ENCODE measurements at regions not wholly inside any gene's neighbourhood (a gene's known extent, or its start where the extent isn't known, plus 50 kb on each side); places are given as distances from the start of the nearest gene placed in this dataset.

GRCh38 chr3:27985369-27986035, 255.9 kb upstream of the CMC1 start:
- H3K27me3 ChIP-seq = no peaks in the 10 kb centered on the region
- no peak overlapping the region for H3K4me3 ChIP-seq
- no peak for DNase-seq
- H3K36me3 ChIP-seq = no peaks in the 10 kb centered on the region
- H3K9me3 ChIP-seq = no peaks in the 10 kb centered on the region

GRCh38 chr3:27986234-27986879, 255.1 kb upstream of the CMC1 start:
- Histone ChIP-seq H3K36me3 (no peaks in the 10 kb centered on the region), H3K9me3 (no peaks in the 10 kb centered on the region), H3K27me3 (no peaks in the 10 kb centered on the region), H3K4me3 (no peak overlapping the region)
- no peak for DNase-seq

DNA sequence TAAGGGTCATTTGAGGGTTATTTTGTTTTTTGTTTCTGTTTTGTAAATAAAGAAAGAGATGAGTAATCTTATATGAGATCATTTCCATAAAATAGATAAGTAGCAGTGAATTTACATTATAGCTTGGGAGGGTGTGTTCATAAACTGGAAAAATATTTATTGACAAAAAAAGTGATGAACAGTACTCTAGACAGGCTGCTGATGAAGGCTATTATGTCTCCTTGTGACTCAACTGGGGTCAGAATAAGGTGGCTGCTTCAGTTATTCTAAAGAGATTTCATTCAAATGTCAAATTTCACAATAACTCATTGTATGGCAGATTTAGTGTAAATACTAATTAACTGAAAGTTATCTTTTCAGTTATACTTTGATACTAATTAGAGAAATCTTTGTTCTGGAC, 251.1 kb upstream of the CMC1 start:
- DNase-seq = no peak
- no peak overlapping the region for H3K4me3 ChIP-seq
- H3K36me3 ChIP-seq = no peaks in the 10 kb centered on the region
- no peaks in the 10 kb centered on the region for H3K27me3 ChIP-seq
- no peaks in the 10 kb centered on the region for H3K9me3 ChIP-seq

DNA sequence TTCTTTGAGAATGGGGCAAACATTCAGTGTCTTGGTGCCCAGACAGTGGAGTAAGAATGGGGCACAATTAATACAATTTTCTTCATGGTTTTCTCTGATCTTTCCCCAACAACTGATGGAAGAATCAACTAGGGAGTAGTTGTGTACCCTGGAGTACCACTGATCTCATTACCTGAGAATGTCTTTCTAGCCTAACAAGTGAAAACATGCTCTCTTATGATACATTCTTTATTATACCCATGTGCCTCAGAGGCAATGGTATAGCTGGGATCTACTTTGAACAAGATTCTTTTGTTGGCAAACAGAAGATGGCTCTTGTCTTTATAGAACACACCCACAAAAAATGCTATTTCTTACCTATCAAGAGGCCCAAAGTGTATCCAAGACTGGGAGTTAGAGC, 250.6 kb upstream of the CMC1 start:
- H3K27me3 ChIP-seq = no peaks in the 10 kb centered on the region

DNA sequence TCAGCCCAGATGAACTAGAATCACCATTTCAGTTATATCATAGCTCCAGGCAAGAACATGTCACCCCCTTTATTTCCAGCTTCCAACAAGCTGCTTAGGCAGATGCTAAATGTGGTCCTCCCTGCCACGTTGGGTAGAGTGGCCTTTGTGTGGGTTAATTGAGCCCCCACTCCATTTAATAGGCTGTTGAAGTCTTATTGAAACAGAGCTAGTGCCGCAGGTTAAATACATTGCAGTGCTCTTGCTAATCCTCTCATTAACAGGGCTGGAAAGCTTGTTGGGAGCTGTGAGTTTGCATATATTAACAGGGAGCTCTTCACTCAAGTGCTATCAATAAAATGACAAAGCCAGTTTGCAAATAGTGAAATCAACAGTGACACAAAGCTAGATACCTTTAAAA, 248.4 kb upstream of the CMC1 start:
- Histone ChIP-seq H3K36me3 (no peaks in the 10 kb centered on the region), H3K9me3 (no peaks in the 10 kb centered on the region), H3K4me3 (no peak overlapping the region), H3K27me3 (no peaks in the 10 kb centered on the region)
- no peak for DNase-seq

More for the DNA sequence above, 250.6 kb upstream of the CMC1 start:
- Histone ChIP-seq H3K4me3 (no peak overlapping the region), H3K9me3 (no peaks in the 10 kb centered on the region), H3K36me3 (no peaks in the 10 kb centered on the region)
- no peak for DNase-seq

DNA sequence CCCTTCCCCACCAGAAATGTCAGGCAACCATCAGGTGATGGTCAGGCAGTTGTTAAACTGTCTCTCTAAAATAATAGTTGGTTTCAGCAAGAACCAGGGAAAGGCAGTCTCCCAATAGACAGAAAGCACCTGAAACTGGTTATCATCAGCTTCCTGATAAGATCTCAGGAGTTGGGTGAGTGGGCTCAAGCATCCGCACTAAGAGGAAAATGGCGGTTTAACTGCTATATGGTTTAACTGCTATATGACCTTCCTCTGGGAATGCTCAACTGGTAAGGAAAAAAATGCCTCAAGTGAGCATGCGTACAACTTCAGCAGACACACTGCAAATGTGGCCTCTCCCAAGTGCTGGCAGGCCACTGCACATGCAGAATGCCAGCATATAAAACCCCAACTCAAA, 240.8 kb upstream of the CMC1 start:
- H3K4me3 ChIP-seq = no peak overlapping the region
- no peaks in the 10 kb centered on the region for H3K36me3 ChIP-seq
- no peak for DNase-seq
- H3K27me3 ChIP-seq = no peaks in the 10 kb centered on the region
- no peaks in the 10 kb centered on the region for H3K9me3 ChIP-seq

DNA sequence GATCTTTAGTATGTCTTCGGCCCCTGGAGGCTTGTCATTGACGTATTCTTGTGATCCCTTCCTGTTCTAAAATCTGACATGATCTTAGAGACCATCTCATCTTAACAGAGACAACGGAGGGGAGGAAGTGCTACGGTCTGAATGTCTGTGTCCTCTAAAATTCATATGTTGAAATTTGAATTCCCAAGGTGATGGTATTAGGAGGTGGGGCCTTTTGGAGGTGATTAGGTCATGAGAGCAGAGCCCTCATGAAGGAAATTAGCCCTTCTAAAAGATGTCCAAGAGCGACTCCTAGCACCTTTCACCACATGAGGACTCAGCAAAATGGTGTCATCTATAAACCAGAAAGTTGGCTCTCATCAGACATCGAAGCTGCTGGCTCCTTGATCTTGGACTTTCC, 233.2 kb upstream of the CMC1 start:
- no peaks in the 10 kb centered on the region for H3K36me3 ChIP-seq
- no peak overlapping the region for H3K4me3 ChIP-seq
- H3K27me3 ChIP-seq = no peaks in the 10 kb centered on the region
- H3K9me3 ChIP-seq = no peaks in the 10 kb centered on the region
- no peak for DNase-seq

DNA sequence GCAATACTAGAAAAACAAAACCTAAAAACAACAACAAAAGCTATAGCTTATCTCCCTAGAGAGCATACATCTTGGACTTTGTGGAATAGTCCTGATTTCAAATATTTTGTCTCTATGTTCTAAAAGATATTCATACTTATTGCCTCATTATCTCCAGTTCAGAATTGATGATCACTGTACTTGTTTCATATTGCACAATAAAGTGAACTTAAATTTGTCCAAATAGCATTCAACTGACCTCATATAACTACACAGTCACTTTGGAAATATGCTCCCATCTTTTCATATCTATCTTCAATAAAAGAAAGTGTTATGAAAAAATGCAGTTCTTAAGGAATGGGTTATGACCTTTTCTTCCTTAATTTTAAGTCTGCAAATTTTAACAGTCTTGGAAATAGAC, 228.6 kb upstream of the CMC1 start:
- Histone ChIP-seq H3K36me3 (no peaks in the 10 kb centered on the region), H3K9me3 (no peaks in the 10 kb centered on the region), H3K4me3 (no peak overlapping the region), H3K27me3 (no peaks in the 10 kb centered on the region)
- no peak for DNase-seq

DNA sequence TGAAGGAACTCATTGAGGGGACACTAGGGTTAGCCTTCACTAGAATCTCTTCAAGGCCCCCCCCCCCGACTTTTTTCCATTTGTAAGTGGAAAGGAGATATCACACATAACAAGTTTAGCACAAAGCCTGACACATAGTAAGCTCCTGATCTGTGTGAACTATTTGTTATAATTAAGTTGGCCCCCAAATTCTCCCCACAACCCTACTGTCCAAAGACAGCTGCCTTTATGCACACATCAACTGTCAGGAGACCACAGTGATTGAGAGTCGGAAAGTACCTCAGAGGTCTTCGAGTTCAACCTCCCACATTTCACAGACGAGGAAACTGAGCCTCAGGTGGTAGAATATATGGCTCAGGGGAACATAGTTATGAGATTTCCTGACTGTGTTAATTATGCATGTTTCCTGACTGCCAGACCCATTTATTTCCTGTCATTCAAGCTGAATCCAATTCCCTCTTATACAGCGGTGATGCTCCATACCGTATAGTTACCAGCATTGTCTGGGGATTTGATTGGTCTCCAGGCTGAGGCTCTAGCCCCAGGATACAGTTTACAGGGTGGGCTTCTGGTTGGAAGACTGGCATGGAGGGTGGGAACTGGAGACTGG, 227.4 kb upstream of the CMC1 start:
- H3K9me3 ChIP-seq = no peaks in the 10 kb centered on the region
- no peaks in the 10 kb centered on the region for H3K27me3 ChIP-seq
- DNase-seq = no peak
- H3K4me3 ChIP-seq = no peak overlapping the region
- H3K36me3 ChIP-seq = no peaks in the 10 kb centered on the region

GRCh38 chr3:28018925-28019718, 222.3 kb upstream of the CMC1 start:
- H3K27me3 ChIP-seq = no peaks in the 10 kb centered on the region
- no peak for DNase-seq
- H3K9me3 ChIP-seq = no peaks in the 10 kb centered on the region
- H3K36me3 ChIP-seq = no peaks in the 10 kb centered on the region
- no peak overlapping the region for H3K4me3 ChIP-seq

- Histone ChIP-seq H3K9me3 (no peaks in the 10 kb centered on the region), H3K4me3 (no peak overlapping the region), H3K36me3 (no peaks in the 10 kb centered on the region), H3K27me3 (no peaks in the 10 kb centered on the region)
- no peak for DNase-seq
Observed at GRCh38 chr3:28019740-28020139, 221.7 kb upstream of the CMC1 start.

- Histone ChIP-seq H3K36me3 (no peaks in the 10 kb centered on the region), H3K4me3 (no peak overlapping the region), H3K9me3 (no peaks in the 10 kb centered on the region), H3K27me3 (no peaks in the 10 kb centered on the region)
- no peak for DNase-seq
Observed at GRCh38 chr3:28022916-28023315, 218.5 kb upstream of the CMC1 start.

DNA sequence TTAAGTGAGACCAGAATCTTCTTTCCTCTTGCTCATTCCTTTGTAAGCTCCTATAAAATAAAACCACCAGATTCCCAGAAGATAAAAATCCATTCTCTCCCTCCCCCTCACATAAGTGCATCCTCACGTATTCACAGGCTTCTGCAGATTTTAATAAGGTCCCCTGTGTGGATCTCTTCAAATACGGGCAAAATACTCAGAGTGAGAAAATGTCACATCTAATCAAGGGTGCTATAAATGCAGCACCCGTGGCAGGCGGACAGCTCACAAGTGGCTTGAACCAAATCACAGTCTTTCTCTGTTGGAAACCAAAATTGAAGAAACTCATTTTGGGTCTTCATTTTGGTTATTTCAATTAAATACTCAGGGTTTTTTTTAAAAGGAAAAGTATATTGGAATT, 212.9 kb upstream of the CMC1 start:
- Histone ChIP-seq H3K27me3 (no peaks in the 10 kb centered on the region), H3K4me3 (no peak overlapping the region), H3K36me3 (no peaks in the 10 kb centered on the region), H3K9me3 (no peaks in the 10 kb centered on the region)
- no peak for DNase-seq

- no peaks in the 10 kb centered on the region for H3K36me3 ChIP-seq
- no peak for DNase-seq
- H3K4me3 ChIP-seq = no peak overlapping the region
- no peaks in the 10 kb centered on the region for H3K9me3 ChIP-seq
- H3K27me3 ChIP-seq = no peaks in the 10 kb centered on the region
Observed at GRCh38 chr3:28033059-28033784, 208.2 kb upstream of the CMC1 start.

DNA sequence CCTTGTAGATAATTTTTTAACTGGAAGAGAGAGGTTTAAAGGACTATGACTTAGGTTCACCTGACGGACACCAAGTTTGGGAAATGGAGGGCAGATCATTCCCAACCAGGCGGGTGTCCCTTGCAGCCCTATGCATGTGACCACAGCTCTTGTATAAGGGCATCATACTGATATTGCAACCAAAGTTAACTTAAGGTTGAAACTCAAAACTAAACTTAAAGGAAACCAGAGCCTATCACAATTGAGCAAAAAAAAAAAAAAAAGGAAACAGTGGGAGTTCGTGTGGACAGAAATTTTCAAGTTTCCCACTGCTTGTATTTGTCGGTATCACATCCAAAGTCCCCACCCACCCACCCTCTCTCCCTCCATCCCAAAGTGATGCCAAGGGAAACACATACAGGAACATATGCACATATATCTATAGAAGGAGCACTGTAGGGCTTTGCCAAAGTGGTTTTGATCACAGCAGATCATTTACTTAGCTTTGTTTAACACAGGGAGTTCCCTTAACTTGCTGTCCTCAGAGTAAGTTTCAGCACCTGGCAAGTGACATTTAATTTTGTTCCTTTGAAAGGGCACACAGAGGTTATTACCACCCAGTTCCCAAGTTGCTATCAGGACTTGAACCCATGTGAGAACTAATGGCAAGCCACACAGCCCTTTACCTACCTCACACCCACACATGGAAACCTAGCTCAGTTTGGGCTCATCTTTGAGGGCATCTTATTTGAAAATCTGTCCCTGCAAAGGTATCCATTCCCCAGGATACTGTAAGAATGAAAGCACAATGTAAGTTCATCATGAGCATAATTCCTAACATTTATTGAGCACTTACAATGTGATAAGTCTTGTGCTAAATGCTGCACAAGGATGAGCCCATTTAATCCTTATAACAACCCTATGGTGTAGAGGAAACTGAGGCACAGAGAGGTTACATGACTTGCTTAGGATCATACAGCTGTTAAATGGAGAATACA, 204.5 kb upstream of the CMC1 start:
- Histone ChIP-seq H3K4me3 (no peak overlapping the region), H3K27me3 (no peaks in the 10 kb centered on the region), H3K36me3 (no peaks in the 10 kb centered on the region), H3K9me3 (no peaks in the 10 kb centered on the region)
- no peak for DNase-seq

DNA sequence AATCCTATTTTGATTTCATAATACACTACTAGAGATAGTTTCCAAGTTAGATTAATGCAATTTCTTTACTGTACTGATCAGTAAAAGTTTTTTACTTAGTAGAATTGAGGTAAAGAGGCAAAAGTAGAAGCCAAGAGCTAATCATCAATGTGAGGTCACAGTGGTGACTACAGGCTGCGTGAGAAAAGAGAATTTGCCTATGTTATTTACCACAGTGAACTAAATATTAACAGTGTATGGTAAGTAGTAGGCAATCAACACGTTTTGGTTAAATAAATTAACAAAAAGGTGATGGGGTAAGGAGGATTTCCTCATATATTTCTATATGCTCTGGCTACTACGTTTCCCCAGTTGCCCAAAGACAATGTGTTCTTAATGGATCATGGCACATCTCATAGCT, 202.2 kb upstream of the CMC1 start:
- H3K4me3 ChIP-seq = no peak overlapping the region
- no peak for DNase-seq
- no peaks in the 10 kb centered on the region for H3K27me3 ChIP-seq
- H3K9me3 ChIP-seq = no peaks in the 10 kb centered on the region
- H3K36me3 ChIP-seq = no peaks in the 10 kb centered on the region
